ENCODE measurements at regions not wholly inside any gene's neighbourhood (a gene's known extent, or its start where the extent isn't known, plus 50 kb on each side); places are given as distances from the start of the nearest gene placed in this dataset.

GRCh38 chr4:33316033-33316432 lies 2595.9 kb downstream of the PCDH7 start:
- H3K4me3 Mint-ChIP-seq (ENCODE audit: unreplicated experiment) = no peak overlapping the region
- ChIA-PET CTCF (no interaction called here), POLR2A (no interaction called here)
- no peaks in the 10 kb centered on the region for H3K4me1 ChIP-seq
- no peaks in the 10 kb centered on the region for H3K9me3 ChIP-seq
- no peak overlapping the region for H3K27ac Mint-ChIP-seq (ENCODE audit: unreplicated experiment)
- H3K9me3 Mint-ChIP-seq (ENCODE audit: unreplicated experiment) = peaks cover 9% of the 10 kb centered on the region
- BruUV-seq (replicated peaks) = no TSS peak
- H3K4me1 Mint-ChIP-seq (ENCODE audit: low read depth, unreplicated experiment) = no peaks in the 10 kb centered on the region
- intact Hi-C loops (cut with micrococcal nuclease; ENCODE audit: unreplicated experiment) = no loop called here
- no peaks in the 10 kb centered on the region for H3K36me3 Mint-ChIP-seq (ENCODE audit: insufficient read depth, unreplicated experiment)
- no peak for DNase-seq
- no peaks in the 10 kb centered on the region for H3K36me3 ChIP-seq (ENCODE audit: control insufficient read depth, insufficient read depth, low read length)
- TF ChIP-seq CTCF (IDR thresholded peaks at IDR 0.05; ENCODE audit: insufficient read depth in 1 of 2, low read depth in 1 of 2, low read length in 1 of 2, severe bottlenecking in 1 of 2, unreplicated experiment in 1 of 2) = no peak
- H3K27me3 ChIP-seq (replicated peaks; ENCODE audit: control insufficient read depth, insufficient read depth, low read length) = no peaks in the 10 kb centered on the region
- H3K27me3 Mint-ChIP-seq (ENCODE audit: insufficient read depth, unreplicated experiment) = no peaks in the 10 kb centered on the region
- H3K4me3 ChIP-seq (ENCODE audit: low read depth, low read length) = no peak overlapping the region

- Histone ChIP-seq H3K4me1 (no peaks in the 10 kb centered on the region), H3K36me3 (ENCODE audit: control insufficient read depth, insufficient read depth, low read length) (no peaks in the 10 kb centered on the region), H3K27me3 (replicated peaks; ENCODE audit: control insufficient read depth, insufficient read depth, low read length) (no peaks in the 10 kb centered on the region), H3K4me3 (ENCODE audit: low read depth, low read length) (no peak overlapping the region), H3K9me3 (no peaks in the 10 kb centered on the region)
- no TSS peak for BruUV-seq (replicated peaks)
- H3K27me3 Mint-ChIP-seq (ENCODE audit: insufficient read depth, unreplicated experiment) = no peaks in the 10 kb centered on the region
- intact Hi-C loops (cut with micrococcal nuclease; ENCODE audit: unreplicated experiment) = no loop called here
- no peaks in the 10 kb centered on the region for H3K4me1 Mint-ChIP-seq (ENCODE audit: low read depth, unreplicated experiment)
- DNase-seq = no peak
- H3K36me3 Mint-ChIP-seq (ENCODE audit: insufficient read depth, unreplicated experiment) = no peaks in the 10 kb centered on the region
- no peak for TF ChIP-seq CTCF (IDR thresholded peaks at IDR 0.05; ENCODE audit: insufficient read depth in 1 of 2, low read depth in 1 of 2, low read length in 1 of 2, severe bottlenecking in 1 of 2, unreplicated experiment in 1 of 2)
- POLR2A ChIA-PET = no interaction called here
- no peak overlapping the region for H3K27ac Mint-ChIP-seq (ENCODE audit: unreplicated experiment)
- no peak overlapping the region for H3K4me3 Mint-ChIP-seq (ENCODE audit: unreplicated experiment)
- peaks cover 9% of the 10 kb centered on the region for H3K9me3 Mint-ChIP-seq (ENCODE audit: unreplicated experiment)
- CTCF ChIA-PET = no interaction called here
Measured at GRCh38 chr4:33316578-33316977, 2596.4 kb downstream of the PCDH7 start.

DNA sequence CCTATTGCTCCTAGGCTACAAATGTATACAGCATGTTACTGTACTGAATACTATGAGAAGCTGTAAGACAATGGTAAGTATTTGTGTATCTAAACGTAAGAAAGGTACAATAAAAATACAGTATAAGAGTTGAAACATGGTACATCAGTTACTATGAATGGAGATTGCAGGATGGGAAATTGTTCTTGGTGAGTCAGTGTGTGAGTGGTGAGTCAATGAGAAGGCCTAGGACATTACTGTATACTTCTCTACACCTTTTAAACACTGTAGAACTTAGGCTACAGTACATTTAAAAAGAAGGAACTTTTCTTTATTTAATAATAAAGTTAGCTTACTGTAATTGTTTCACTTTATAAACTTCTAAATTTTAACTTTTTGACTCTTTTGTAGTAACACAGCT lies 2603.2 kb downstream of the PCDH7 start:
- no peak overlapping the region for H3K27ac Mint-ChIP-seq (ENCODE audit: unreplicated experiment)
- Histone ChIP-seq H3K36me3 (ENCODE audit: control insufficient read depth, insufficient read depth, low read length) (no peaks in the 10 kb centered on the region), H3K9me3 (peaks cover 7% of the 10 kb centered on the region; the same call in 1 of the 2 replicates), H3K27me3 (replicated peaks; ENCODE audit: control insufficient read depth, insufficient read depth, low read length) (no peaks in the 10 kb centered on the region), H3K4me1 (no peaks in the 10 kb centered on the region), H3K4me3 (ENCODE audit: low read depth, low read length) (no peak overlapping the region)
- H3K9me3 Mint-ChIP-seq (ENCODE audit: unreplicated experiment) = peaks cover 24% of the 10 kb centered on the region
- no peaks in the 10 kb centered on the region for H3K4me1 Mint-ChIP-seq (ENCODE audit: low read depth, unreplicated experiment)
- no peak for TF ChIP-seq CTCF (IDR thresholded peaks at IDR 0.05; ENCODE audit: insufficient read depth in 1 of 2, low read depth in 1 of 2, low read length in 1 of 2, severe bottlenecking in 1 of 2, unreplicated experiment in 1 of 2)
- H3K27me3 Mint-ChIP-seq (ENCODE audit: insufficient read depth, unreplicated experiment) = no peaks in the 10 kb centered on the region
- intact Hi-C loops (cut with micrococcal nuclease; ENCODE audit: unreplicated experiment) = no loop called here
- ChIA-PET POLR2A (no interaction called here), CTCF (no interaction called here)
- no peak for DNase-seq
- BruUV-seq (replicated peaks) = no TSS peak
- no peak overlapping the region for H3K4me3 Mint-ChIP-seq (ENCODE audit: unreplicated experiment)
- H3K36me3 Mint-ChIP-seq (ENCODE audit: insufficient read depth, unreplicated experiment) = no peaks in the 10 kb centered on the region

All from Caco-2 (cell line).